Fibroblast of mammary gland (primary cell): ENCODE measurements at regions not wholly inside any gene's neighbourhood (a gene's known extent, or its start where the extent isn't known, plus 50 kb on each side); places are given as distances from the start of the nearest gene placed in this dataset.

ENCODE experiments used
- DNase-seq: peaks from one replicate; pipeline ENCODE4 v3.0.0-alpha.2; 2010; ENCODE audit warnings: low read depth
- H3K4me3 ChIP-seq: 2 replicates; pipeline ENCODE4 v1.5.1; 2011; ENCODE audit warnings: low read depth, mild to moderate bottlenecking, low read length, moderate library complexity; ENCODE audit not compliant: control insufficient read depth
- TF ChIP-seq, protein P1 (sequence below): conservative IDR thresholded peaks from 2 replicates; pipeline ENCODE4 v1.5.1; 2011; ENCODE audit warnings: low read depth, low read length, inconsistent platforms; ENCODE audit not compliant: control insufficient read depth, insufficient read depth

DNA sequence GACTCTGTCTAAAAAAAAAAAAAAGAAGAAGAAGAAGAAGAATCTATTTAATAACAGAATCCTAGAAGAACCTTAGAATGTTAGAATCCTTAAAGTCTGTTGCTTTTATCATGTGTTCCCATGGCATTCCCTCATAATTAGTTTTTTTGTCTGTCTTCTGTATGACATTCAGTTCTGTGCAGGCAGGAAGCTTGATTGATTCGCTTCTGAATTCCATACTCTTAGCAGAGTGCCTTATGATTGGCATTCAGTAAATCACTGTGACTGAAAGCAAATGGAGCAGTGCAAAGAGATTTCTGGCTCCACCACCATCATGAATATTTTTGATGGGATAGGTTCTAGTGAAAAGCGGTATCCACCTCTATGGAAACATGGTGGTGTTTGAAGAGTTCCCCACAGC lies 1065.9 kb upstream of the RBFOX1 start:
- no peak overlapping the region for H3K4me3 ChIP-seq
- no peak for DNase-seq
- TF ChIP-seq, protein P1, sequence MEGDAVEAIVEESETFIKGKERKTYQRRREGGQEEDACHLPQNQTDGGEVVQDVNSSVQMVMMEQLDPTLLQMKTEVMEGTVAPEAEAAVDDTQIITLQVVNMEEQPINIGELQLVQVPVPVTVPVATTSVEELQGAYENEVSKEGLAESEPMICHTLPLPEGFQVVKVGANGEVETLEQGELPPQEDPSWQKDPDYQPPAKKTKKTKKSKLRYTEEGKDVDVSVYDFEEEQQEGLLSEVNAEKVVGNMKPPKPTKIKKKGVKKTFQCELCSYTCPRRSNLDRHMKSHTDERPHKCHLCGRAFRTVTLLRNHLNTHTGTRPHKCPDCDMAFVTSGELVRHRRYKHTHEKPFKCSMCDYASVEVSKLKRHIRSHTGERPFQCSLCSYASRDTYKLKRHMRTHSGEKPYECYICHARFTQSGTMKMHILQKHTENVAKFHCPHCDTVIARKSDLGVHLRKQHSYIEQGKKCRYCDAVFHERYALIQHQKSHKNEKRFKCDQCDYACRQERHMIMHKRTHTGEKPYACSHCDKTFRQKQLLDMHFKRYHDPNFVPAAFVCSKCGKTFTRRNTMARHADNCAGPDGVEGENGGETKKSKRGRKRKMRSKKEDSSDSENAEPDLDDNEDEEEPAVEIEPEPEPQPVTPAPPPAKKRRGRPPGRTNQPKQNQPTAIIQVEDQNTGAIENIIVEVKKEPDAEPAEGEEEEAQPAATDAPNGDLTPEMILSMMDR, result no peak

DNA sequence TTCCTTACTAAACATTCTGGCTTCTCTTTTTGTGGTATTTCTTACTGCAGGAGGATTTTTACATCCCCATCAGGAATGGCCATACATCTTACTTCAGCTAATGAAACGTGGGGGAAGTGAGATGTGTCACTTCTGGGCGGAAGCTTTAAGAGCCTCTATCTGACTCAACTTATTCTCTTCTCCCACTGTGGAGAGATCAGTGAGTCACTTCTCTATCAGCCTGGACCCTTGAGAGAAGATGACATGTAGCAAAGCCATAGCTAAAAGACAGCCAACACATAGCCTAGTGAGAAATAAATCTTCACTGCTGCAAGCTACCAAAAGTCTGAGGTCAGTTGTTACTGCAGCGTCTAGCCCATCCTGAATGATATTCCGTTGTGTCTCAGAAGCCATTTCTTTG lies 1066.7 kb upstream of the RBFOX1 start:
- no peak overlapping the region for H3K4me3 ChIP-seq
- no peak for DNase-seq
- TF ChIP-seq, protein P1, result no peak

DNA sequence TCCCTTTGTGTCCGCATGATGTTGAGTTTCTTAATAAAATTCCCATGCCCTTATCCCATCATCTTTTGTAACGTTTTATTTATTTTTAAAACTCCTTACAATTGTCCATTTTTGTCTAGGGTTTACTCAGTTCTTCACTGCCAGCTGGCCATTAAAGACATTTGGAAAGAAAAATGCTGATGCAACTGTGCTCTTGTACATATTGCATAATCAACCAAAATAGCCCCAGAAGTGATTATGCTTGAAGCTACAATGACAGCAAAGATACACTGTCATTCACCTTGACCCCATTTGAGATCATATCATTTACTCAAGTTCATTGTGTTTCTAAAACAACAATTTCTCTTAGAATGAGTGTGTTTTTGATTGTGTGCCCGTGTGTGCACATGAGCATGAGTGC lies 1074.6 kb upstream of the RBFOX1 start:
- no peak for DNase-seq
- no peak overlapping the region for H3K4me3 ChIP-seq

DNA sequence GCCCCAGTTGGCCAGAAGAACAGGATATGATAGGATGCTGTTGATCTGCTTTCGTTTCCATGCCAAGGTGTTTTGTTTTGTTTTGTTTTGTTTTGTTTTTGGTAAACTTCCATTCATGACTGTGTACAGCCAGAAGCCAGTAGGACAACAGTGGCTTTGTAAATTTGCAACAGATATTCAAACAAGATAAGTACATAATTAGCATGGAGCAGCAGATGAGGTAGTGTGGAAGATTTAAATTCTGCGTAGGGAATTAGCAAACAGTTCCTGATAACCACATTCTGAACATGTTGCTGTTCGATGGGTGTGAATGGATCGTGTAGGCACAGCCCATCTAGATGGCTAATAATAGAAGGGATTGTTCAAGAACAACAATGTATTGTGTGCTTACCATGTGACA lies 1080.1 kb upstream of the RBFOX1 start:
- TF ChIP-seq, protein P1, result no peak
- no peak for DNase-seq
- no peak overlapping the region for H3K4me3 ChIP-seq

More for the DNA sequence above, 1074.6 kb upstream of the RBFOX1 start:
- TF ChIP-seq, protein P1, result no peak

DNA sequence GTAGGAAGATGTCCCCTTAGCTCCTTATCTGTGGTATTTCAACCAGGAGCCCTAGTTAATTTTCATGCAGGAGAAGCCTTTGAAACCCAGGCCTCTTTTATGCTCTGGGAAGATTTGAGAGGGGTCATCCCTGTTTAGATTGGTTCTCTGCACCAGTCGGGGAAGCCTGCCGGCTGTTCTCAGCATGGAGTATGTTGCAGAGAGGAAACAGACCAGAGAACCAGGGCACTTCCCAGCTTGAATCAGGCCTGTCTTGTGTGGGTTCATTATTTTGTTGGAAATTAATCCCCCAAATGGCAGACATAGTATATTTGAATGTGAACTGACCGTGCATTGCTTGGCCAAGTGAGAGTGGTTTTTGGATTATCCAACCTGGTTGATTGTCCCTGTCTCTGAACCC lies 1082.1 kb upstream of the RBFOX1 start:
- TF ChIP-seq, protein P1, result no peak
- no peak for DNase-seq
- H3K4me3 ChIP-seq, result no peak overlapping the region

DNA sequence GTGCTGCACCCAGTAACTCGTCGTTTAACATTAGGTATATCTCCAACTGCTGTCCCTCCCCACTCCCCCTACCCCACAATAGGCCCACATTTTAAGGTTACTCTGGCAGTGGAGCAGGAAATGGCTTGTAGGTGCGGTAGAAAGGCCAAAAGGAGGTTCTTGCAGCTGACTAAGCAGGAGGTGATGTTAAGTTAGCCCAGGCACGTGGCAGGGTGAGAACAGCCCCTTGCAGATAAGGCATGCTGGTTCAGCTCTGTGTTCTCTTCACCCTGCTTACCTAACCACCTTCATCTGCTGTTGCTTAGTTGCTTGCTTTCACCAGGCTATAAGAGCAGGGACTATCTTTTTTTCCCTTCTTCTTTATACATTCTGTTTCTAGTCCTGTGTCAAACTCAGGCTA lies 1082.8 kb upstream of the RBFOX1 start:
- DNase-seq, result no peak
- no peak overlapping the region for H3K4me3 ChIP-seq
- TF ChIP-seq, protein P1, result no peak

DNA sequence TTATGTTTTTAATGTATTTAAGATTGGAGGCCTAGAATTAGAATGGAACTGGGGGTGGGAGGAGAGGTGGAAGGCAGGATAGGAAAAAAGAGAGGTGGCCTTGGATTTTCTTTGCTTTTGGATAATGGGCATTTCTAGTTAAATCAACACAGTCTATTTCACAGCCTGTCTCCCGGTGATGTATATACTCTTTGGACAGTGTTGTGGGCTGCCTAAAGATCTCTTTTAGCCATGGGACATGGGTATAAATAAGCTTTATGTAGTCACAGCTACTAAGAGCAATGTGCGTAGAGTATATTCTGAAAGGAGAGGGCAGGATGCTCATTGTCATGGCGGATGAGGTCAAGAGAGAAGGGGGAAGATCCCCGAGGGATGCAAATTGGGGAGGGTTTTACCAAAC lies 1084.4 kb upstream of the RBFOX1 start:
- TF ChIP-seq, protein P1, result no peak
- no peak for DNase-seq
- H3K4me3 ChIP-seq, result no peak overlapping the region
